ENCODE measurements at regions not wholly inside any gene's neighbourhood (a gene's known extent, or its start where the extent isn't known, plus 50 kb on each side); places are given as distances from the start of the nearest gene placed in this dataset.
A peak's percentile ranks its signal among the peaks of the same experiment; 100 is the strongest.

- Histone ChIP-seq H3K4me1 (ENCODE audit: control insufficient read depth, low read depth, low read length) (no peaks in the 10 kb centered on the region), H2BK120ac (ENCODE audit: low read depth, low read length) (no peak overlapping the region), H3K27me3 (ENCODE audit: insufficient read depth, low read length, poor library complexity) (peaks cover 2% of the 10 kb centered on the region), H3K36me3 (ENCODE audit: control insufficient read depth, insufficient read depth, low read length) (no peaks in the 10 kb centered on the region), H3K23ac (ENCODE audit: low read length) (no peak overlapping the region), H3K18ac (ENCODE audit: low read length) (no peak overlapping the region), H3K27ac (ENCODE audit: low read depth, low read length) (no peak overlapping the region), H3K4me2 (ENCODE audit: low read length) (peak overlapping the region; percentile 11), H2BK15ac (replicated peaks; ENCODE audit: low read depth) (no peak overlapping the region), H3K56ac (ENCODE audit: low read length) (peak overlapping the region; percentile 64), H3K4ac (ENCODE audit: low read depth, low read length) (no peak overlapping the region), H4K8ac (ENCODE audit: low read depth, low read length) (no peak overlapping the region), H3K4me3 (ENCODE audit: low read length) (no peak overlapping the region), H3K79me1 (ENCODE audit: low read length) (no peaks in the 10 kb centered on the region), H2BK5ac (ENCODE audit: low read length) (no peak overlapping the region), H3K79me2 (ENCODE audit: control insufficient read depth, insufficient read depth, low read length) (no peaks in the 10 kb centered on the region), H3K9ac (ENCODE audit: low read length) (no peak overlapping the region), H4K5ac (ENCODE audit: low read length) (no peak overlapping the region), H2AK5ac (ENCODE audit: low read length) (no peak overlapping the region)
- no peak for DNase-seq
- no CpG with 5 or more reads among the region's 22 CpGs for WGBS (ENCODE audit: extremely low coverage, insufficient coverage, low lambda C conversion rate)
Measured at GRCh38 chr12:112575559-112576067, 156.9 kb downstream of the PTPN11 start.

GRCh38 chr12:112577473-112578329, 159.0 kb downstream of the PTPN11 start:
- Histone ChIP-seq H3K27ac (ENCODE audit: low read depth, low read length) (peak overlapping the region; percentile 55), H3K56ac (ENCODE audit: low read length) (no peak overlapping the region), H3K36me3 (ENCODE audit: control insufficient read depth, insufficient read depth, low read length) (no peaks in the 10 kb centered on the region), H2BK5ac (ENCODE audit: low read length) (no peak overlapping the region), H3K4ac (ENCODE audit: low read depth, low read length) (no peak overlapping the region), H4K5ac (ENCODE audit: low read length) (no peak overlapping the region), H3K79me2 (ENCODE audit: control insufficient read depth, insufficient read depth, low read length) (no peaks in the 10 kb centered on the region), H3K4me1 (ENCODE audit: control insufficient read depth, low read depth, low read length) (no peaks in the 10 kb centered on the region), H3K23ac (ENCODE audit: low read length) (no peak overlapping the region), H2BK120ac (ENCODE audit: low read depth, low read length) (no peak overlapping the region), H3K79me1 (ENCODE audit: low read length) (no peaks in the 10 kb centered on the region), H3K4me2 (ENCODE audit: low read length) (no peak overlapping the region), H3K18ac (ENCODE audit: low read length) (no peak overlapping the region), H2AK5ac (ENCODE audit: low read length) (no peak overlapping the region), H2BK15ac (replicated peaks; ENCODE audit: low read depth) (no peak overlapping the region), H3K27me3 (ENCODE audit: insufficient read depth, low read length, poor library complexity) (peaks cover 2% of the 10 kb centered on the region), H3K9ac (ENCODE audit: low read length) (no peak overlapping the region), H4K8ac (ENCODE audit: low read depth, low read length) (no peak overlapping the region), H3K4me3 (ENCODE audit: low read length) (no peak overlapping the region)
- peak; percentile 58 for DNase-seq
- no CpG with 5 or more reads among the region's 4 CpGs for WGBS (ENCODE audit: extremely low coverage, insufficient coverage, low lambda C conversion rate)

GRCh38 chr12:112584266-112584722, 165.5 kb downstream of the PTPN11 start:
- Histone ChIP-seq H2BK15ac (replicated peaks; ENCODE audit: low read depth) (no peak overlapping the region), H3K9ac (ENCODE audit: low read length) (no peak overlapping the region), H3K4me3 (ENCODE audit: low read length) (no peak overlapping the region), H3K56ac (ENCODE audit: low read length) (no peak overlapping the region), H3K4ac (ENCODE audit: low read depth, low read length) (no peak overlapping the region), H2BK5ac (ENCODE audit: low read length) (no peak overlapping the region), H4K5ac (ENCODE audit: low read length) (no peak overlapping the region), H3K18ac (ENCODE audit: low read length) (no peak overlapping the region), H3K79me1 (ENCODE audit: low read length) (no peaks in the 10 kb centered on the region), H3K4me2 (ENCODE audit: low read length) (no peak overlapping the region), H3K79me2 (ENCODE audit: control insufficient read depth, insufficient read depth, low read length) (no peaks in the 10 kb centered on the region), H3K36me3 (ENCODE audit: control insufficient read depth, insufficient read depth, low read length) (no peaks in the 10 kb centered on the region), H3K27me3 (ENCODE audit: insufficient read depth, low read length, poor library complexity) (peaks cover 4% of the 10 kb centered on the region), H3K27ac (ENCODE audit: low read depth, low read length) (no peak overlapping the region), H4K8ac (ENCODE audit: low read depth, low read length) (no peak overlapping the region), H2BK120ac (ENCODE audit: low read depth, low read length) (no peak overlapping the region), H3K23ac (ENCODE audit: low read length) (no peak overlapping the region), H3K4me1 (ENCODE audit: control insufficient read depth, low read depth, low read length) (no peaks in the 10 kb centered on the region), H2AK5ac (ENCODE audit: low read length) (no peak overlapping the region)
- peak; percentile 73 for DNase-seq
- no CpG with 5 or more reads among the region's 7 CpGs for WGBS (ENCODE audit: extremely low coverage, insufficient coverage, low lambda C conversion rate)

GRCh38 chr12:112586148-112586783, 167.5 kb downstream of the PTPN11 start:
- H3K36me3 ChIP-seq (ENCODE audit: control insufficient read depth, insufficient read depth, low read length): no peaks in the 10 kb centered on the region
- no peak overlapping the region for H3K4ac ChIP-seq (ENCODE audit: low read depth, low read length)
- no CpG with 5 or more reads among the region's 5 CpGs for WGBS (ENCODE audit: extremely low coverage, insufficient coverage, low lambda C conversion rate)
- no peak for DNase-seq
- H3K23ac ChIP-seq (ENCODE audit: low read length): no peak overlapping the region
- H3K9ac ChIP-seq (ENCODE audit: low read length): no peak overlapping the region
- H2BK120ac ChIP-seq (ENCODE audit: low read depth, low read length): no peak overlapping the region
- H2BK5ac ChIP-seq (ENCODE audit: low read length): no peak overlapping the region
- H3K27me3 ChIP-seq (ENCODE audit: insufficient read depth, low read length, poor library complexity): peaks cover 4% of the 10 kb centered on the region
- no peak overlapping the region for H4K5ac ChIP-seq (ENCODE audit: low read length)
- no peak overlapping the region for H3K4me3 ChIP-seq (ENCODE audit: low read length)
- H2AK5ac ChIP-seq (ENCODE audit: low read length): no peak overlapping the region
- no peak overlapping the region for H3K27ac ChIP-seq (ENCODE audit: low read depth, low read length)
- no peak overlapping the region for H2BK15ac ChIP-seq (replicated peaks; ENCODE audit: low read depth)
- H3K4me2 ChIP-seq (ENCODE audit: low read length): no peak overlapping the region
- H3K18ac ChIP-seq (ENCODE audit: low read length): no peak overlapping the region
- H3K79me2 ChIP-seq (ENCODE audit: control insufficient read depth, insufficient read depth, low read length): no peaks in the 10 kb centered on the region
- no peak overlapping the region for H4K8ac ChIP-seq (ENCODE audit: low read depth, low read length)
- H3K4me1 ChIP-seq (ENCODE audit: control insufficient read depth, low read depth, low read length): no peaks in the 10 kb centered on the region
- no peak overlapping the region for H3K56ac ChIP-seq (ENCODE audit: low read length)
- no peaks in the 10 kb centered on the region for H3K79me1 ChIP-seq (ENCODE audit: low read length)

GRCh38 chr12:112589275-112589674, 170.5 kb downstream of the PTPN11 start:
- Histone ChIP-seq H3K4me3 (ENCODE audit: low read length) (no peak overlapping the region), H3K79me2 (ENCODE audit: control insufficient read depth, insufficient read depth, low read length) (no peaks in the 10 kb centered on the region), H3K18ac (ENCODE audit: low read length) (no peak overlapping the region), H2BK15ac (replicated peaks; ENCODE audit: low read depth) (no peak overlapping the region), H2BK120ac (ENCODE audit: low read depth, low read length) (no peak overlapping the region), H4K5ac (ENCODE audit: low read length) (no peak overlapping the region), H3K4me1 (ENCODE audit: control insufficient read depth, low read depth, low read length) (no peaks in the 10 kb centered on the region), H2AK5ac (ENCODE audit: low read length) (no peak overlapping the region), H3K79me1 (ENCODE audit: low read length) (no peaks in the 10 kb centered on the region), H3K9ac (ENCODE audit: low read length) (no peak overlapping the region), H3K27me3 (ENCODE audit: insufficient read depth, low read length, poor library complexity) (peaks cover 4% of the 10 kb centered on the region), H2BK5ac (ENCODE audit: low read length) (no peak overlapping the region), H3K23ac (ENCODE audit: low read length) (no peak overlapping the region), H3K4ac (ENCODE audit: low read depth, low read length) (no peak overlapping the region), H3K27ac (ENCODE audit: low read depth, low read length) (no peak overlapping the region), H3K36me3 (ENCODE audit: control insufficient read depth, insufficient read depth, low read length) (no peaks in the 10 kb centered on the region), H3K56ac (ENCODE audit: low read length) (no peak overlapping the region), H4K8ac (ENCODE audit: low read depth, low read length) (no peak overlapping the region), H3K4me2 (ENCODE audit: low read length) (no peak overlapping the region)
- DNase-seq: no peak
- no CpG with 5 or more reads among the region's 1 CpG for WGBS (ENCODE audit: extremely low coverage, insufficient coverage, low lambda C conversion rate)
